Superior temporal gyrus (tissue), 1 donor: ENCODE measurements at regions not wholly inside any gene's neighbourhood (a gene's known extent, or its start where the extent isn't known, plus 50 kb on each side); places are given as distances from the start of the nearest gene placed in this dataset.

ENCODE experiments used
- DNase-seq: peaks from one replicate; pipeline ENCODE4 v3.0.0-alpha.2; 2016; ENCODE audit errors: extremely low spot score

DNA sequence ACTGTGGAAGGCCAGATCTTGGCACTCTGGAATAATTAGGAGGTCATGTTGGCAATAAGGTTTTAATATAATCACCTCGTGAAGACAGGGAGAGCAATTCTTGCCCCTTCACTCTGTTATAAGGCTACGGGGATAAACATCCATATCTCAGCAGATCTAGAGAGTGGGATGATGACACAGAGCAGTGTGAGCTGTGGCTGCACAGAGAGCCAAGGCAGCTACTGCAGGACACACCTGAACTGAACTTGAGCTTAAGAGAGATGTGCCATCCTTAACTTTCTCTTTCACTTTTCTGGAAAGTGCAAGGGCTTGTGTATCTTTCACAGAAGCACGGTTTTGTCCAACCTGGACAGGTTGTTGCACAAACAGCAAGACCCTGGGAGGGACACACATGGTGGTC, 174.7 kb downstream of the GATA3 start:
- no peak for DNase-seq

DNA sequence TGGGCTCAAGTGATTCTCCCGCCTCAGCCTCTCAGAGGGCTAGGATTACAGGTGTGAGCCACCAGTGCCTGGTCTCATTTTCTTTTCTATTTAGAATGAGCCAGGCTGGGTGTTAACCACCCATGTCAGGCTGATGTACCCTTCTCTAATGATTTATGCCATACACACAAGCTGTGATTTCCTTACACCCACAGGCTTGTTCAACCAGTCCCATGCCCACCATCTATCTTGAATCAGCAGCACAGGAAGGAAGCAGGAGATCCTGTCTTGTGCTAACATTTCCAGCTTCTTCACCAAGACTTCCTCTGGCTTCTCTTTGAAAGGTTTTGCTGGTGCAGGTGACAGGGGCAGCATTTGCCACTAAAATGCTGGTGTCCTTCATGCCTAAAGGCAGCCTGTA, 176.4 kb downstream of the GATA3 start:
- DNase-seq: no peak

DNA sequence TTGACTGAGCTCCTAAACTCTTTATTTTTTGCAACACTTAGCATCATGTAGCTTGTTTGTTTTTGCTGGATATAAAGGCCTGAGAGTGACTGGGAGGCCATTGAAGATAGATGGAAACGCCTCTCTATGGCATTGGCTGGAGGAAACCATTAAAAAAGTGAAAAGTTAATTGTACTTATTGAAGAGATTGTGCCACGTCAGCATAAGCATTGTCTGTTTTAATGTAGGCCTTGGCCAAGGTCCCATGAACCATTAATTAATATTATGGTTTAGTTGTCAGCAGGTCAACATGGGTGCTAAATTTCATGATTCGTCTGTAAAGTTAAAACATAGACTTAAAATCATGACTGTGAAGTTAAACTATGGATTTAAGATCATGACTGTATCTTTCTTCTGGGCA, 178.6 kb downstream of the GATA3 start:
- DNase-seq: no peak

DNA sequence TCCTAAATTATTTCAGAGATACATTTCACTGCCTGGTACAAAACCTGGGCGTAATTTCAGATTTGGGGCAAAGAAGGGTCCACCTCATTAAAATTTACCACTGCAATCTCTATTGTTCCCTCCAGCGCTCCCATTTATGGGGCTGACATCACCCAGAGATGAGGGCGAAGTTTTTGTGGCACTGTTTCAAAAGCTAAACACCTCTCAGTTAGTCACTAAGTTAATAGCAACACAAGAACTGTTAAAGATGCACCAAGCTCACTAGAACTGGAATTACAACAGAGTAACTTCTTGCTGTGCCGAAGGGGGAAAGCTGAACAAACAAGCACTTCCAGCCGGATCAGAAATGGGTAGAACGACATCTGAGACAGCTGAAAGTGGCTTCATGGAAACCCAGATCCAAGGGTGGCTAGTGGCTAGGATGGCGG, 179.4 kb downstream of the GATA3 start:
- no peak for DNase-seq

DNA sequence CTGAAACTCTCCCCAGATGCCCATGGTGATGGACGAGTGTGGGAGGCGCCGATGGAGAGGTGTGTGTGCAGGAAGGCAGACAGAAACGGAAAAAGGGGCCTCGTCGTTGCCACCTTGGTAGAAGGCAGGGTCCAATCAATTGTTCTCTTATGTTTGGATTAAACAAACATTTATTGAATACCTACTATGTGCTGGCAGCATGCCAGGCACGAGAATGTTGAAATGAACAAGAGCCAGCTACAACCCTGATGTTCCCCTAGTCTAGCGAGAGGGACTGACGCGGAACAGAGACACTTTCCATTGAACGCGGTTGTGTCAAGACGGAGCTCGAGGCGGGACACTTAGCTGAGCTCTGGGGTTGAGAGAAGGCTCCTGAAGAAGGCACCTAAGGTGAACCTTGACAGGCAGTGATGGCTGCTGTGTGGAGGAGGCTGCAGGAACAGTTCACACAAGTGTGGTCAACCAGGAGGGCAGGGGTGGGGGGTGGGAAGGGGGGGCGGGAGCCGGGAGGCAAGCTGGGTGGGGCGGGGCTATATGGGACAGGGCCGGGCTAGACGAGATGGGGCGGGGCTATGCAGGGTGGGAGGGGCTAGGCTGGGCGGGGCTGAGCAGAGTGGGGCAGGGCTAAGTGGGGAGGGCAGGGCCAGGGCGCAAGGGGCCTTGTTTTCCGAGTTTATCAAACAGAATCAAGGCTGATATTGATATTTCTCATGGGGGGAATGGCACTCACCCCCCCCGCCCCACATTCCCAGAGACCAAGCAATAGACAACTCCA, 181.0 kb downstream of the GATA3 start:
- DNase-seq: no peak

DNA sequence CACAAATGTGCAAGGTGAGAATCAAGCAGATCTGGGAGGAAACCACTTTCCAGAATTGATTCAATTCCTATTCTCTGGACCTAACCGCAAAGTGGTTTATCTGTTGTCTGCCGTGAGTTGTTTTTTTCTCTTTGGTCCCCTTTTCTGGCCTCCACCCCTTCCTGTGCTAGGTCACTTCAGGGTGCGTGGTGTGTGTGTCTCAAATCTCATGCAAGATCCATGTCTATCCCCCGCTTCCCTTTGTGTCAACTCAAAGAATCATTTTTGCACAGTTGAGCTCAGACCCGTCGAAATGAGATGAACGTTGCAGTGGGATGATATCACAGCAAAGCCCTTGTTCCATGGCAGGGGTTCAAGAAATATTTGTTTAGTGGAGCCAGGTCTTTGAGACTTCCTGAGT, 184.5 kb downstream of the GATA3 start:
- DNase-seq: no peak

DNA sequence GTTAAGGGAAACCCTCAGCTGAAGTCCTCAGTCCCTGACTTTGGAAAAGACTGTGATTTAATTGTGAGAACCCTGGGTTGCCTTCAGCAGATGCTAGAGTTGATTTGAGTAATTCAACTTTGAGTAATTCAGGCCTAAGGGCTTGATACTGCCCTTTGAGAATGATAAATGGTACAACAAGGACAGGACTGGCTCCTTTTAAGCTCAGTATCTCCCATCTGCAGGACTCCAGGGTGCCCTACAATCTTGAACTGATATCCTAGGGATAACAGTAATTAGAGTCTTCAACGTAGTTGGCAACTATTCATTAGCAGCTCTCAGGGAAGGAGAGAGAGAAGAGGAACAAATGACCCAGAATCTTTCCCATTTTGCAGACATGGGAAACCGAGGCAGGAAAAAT, 186.4 kb downstream of the GATA3 start:
- DNase-seq: no peak

DNA sequence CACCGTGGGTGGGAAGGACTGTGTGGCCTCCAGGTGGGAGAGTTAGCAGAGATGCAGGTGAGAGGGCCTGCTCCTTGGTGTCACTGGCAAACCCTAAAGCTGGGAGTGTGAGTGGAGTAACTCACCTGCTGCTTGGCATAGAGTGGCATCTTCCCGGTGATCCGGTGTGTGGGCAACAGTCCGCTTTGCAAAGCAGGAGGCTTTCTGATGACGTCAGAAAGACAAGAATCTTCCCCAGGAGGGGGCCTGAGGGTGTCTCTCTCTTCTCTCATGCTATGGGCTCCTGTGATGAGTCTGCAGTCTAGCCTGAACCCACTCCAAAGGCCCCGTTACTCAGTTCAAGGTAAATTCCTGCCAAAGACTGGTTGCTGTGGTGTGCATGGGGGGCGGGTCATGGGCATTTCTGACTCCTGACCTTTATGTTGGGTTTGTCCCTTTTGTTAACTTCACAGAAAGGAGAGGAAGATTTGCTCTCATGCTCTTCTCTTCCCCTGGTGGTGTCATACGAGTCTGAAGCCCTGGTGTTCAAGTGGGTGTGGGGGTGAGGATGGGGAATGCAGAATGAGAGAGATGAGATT, 187.9 kb downstream of the GATA3 start:
- no peak for DNase-seq

DNA sequence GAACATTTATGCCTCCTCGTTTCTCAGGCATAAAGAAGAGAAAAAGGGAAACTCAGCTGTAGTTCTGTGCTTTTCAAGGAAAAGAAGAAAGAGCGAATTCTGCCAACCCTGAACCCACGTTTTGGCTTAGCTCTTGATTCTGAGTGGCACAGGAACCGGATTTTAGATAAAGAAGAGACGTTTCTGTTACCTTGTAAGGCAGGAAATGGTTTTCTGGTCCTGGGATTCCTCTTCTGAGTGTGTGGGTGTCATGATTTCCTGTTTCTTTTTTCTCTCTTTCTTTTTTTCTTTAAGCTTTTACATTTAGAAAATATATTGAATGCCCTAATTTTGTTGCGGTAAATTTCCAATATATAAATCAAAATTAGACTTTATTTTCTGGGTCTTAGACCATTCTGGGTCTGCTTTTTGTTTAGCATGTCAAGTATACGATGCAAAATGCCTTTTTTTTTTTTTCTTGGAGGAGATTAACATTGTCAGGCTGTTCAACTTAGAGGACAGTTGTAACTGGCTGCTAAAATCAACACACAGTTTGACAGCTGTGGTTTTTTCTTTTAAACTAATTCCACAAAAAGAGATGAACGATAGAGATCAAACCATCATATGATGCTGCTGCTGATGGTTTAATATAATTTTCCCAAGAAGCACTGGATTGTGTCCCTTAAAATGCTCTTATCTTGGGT, 190.8 kb downstream of the GATA3 start:
- no peak for DNase-seq

DNA sequence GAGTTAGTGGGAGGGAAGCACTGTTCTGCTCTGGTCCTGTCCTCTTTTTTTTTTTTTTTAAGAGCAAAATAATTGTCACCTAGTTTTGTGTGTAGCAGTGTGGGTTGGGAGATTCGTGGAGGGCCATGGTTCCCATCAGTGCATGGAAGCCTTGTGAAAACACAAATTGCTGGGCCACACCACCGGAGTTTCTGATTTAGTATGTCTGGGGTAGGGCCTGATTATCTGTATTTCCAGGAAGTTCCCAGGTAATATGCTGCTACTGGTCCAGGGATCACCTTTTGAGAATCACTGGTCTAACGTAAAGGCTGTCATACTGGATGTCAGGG, 191.3 kb downstream of the GATA3 start:
- DNase-seq: no peak

DNA sequence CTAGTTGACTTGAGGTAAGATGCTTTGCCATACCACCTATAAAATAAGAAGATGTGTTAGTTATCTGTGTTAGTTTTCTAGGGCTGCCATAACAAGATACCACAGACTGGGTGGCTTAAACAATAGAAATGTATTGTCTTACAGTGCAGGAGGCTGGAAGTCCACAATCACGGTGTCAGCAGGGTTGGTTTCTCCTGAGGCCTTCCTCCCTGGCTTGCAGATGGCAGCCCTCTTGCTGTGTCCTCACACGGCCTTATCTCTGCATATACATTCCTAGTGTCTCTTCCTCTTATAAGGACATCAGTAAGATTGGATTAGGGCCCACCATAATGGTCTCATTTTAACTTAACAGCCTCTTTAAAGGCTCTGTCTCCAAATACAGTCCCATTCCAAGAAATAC, 192.1 kb downstream of the GATA3 start:
- no peak for DNase-seq

DNA sequence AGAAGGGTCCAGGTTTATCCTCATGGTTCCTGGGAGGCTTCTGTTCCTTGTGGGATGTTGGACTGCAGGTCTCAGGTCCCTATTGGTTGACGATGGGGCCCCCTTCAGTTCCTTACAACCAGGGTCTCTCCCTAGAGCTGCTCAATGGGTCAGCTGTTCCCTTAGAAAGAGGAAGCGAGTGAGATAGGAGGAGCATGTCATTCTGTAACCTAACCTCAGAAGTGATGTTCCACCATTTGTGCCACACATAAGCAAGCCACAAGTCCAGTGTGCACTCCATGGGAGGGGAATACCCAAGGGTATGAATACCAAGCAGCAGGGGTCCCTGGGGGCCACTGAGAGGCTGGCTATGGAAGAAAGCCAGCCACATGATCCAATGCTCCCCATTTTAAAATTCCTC, 192.7 kb downstream of the GATA3 start:
- no peak for DNase-seq

DNA sequence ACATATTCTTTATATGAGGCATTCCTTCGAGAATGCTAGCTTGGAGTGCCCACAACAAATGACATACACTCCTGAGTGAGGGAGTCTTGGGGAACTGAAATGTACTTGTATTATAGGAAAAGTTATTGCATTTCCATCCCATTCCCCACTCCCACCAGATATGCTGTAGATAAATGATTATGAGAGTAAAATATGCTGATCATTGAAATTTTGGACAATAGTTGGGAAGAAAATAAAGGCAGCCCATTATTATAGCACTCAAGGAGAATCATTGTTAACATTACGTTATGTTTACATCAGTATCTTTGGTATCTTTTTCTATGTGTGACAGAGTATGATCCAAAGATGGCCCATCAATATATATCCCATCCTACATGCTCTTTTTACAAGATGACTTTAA, 194.4 kb downstream of the GATA3 start:
- no peak for DNase-seq

DNA sequence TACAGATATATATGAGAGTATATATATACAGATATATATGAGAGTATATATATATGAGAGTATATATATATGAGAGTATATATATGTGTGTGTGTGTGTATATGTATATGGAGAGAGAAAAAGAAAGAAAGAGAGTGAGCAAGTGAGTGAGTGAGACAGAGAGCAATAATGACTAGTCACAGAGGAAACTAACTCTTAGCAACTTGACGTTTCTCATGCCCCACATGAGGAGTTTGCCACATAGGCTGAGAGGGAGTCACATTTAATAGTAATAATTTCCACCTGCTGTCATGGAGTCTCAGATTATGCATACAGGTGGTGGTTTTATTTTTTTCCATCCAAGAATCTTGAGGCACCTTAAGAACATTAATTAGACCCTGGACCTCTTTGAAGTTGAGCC, 199.9 kb downstream of the GATA3 start:
- no peak for DNase-seq

DNA sequence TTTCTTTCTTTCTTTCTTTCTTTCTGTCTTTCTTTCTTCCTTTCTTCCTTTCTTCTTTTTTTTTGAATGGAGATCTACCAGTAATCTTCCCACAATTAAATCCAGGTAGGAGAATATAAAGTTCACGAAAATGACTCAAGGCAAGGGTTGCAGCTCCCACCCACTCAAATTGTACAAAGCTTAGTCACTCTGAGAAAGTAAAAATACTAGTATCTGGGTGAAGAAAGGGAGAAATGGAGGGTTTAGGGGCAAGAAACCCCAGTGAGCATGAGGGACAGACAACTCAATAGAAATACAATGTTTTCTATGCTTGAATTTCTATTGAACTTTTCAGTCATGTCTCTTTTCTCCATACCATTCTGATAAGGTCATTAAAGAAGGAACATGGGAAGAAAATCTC, 200.8 kb downstream of the GATA3 start:
- no peak for DNase-seq

DNA sequence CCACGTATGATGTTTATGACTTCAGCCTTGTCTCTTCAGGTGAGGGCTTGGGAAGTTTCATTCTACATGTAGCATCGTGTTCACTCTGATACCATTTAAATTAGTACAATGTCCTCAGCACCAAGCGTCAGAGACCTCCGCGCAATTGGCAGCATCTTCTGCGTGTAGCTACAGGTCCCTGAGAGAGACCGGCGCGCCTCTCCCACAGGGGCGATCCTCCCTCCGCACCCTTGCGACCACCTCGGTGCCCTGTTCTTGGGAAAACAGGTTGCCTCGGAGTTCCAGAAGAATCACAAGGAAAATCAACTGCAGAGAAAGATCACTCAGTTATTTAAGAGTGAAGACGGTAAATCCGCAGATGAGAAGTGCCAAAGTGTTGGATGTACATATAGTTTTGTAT, 206.2 kb downstream of the GATA3 start:
- DNase-seq: no peak

DNA sequence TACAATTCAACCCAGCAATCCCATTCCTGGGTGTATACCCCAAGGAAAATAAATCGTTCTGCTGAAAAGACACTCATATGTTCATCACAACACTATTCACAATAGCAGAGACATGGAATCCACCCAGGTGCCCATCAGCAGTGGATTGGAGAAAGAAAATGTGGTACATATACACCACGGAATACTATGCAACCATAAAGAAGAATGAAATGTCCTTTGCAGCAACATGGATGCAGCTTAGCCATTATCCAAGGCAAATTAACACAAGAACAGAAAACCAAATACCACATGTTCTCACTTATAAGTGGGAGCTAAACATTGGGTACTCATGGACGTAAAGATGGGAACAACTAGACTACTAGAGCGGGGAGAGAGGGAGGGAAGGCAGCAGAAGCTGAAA, 207.8 kb downstream of the GATA3 start:
- DNase-seq: no peak

DNA sequence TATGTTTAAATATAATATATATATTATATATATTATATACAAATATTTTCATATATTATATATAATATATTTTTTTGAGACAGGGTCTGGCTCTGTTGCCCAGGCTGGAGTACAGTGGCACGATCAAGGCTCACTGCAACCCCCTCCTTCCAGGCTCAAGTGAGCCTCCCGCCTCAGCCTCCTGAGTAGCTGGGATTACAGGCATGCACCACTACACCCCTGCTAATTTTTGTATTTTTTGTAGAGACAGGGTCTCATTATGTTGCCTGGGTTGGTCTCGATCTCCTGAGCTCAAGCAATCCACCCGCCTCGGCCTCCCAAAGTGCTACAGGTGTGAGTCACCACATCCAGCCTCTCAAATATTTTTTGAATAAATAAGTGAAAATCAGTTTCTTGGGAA, 215.5 kb downstream of the GATA3 start:
- DNase-seq: no peak

DNA sequence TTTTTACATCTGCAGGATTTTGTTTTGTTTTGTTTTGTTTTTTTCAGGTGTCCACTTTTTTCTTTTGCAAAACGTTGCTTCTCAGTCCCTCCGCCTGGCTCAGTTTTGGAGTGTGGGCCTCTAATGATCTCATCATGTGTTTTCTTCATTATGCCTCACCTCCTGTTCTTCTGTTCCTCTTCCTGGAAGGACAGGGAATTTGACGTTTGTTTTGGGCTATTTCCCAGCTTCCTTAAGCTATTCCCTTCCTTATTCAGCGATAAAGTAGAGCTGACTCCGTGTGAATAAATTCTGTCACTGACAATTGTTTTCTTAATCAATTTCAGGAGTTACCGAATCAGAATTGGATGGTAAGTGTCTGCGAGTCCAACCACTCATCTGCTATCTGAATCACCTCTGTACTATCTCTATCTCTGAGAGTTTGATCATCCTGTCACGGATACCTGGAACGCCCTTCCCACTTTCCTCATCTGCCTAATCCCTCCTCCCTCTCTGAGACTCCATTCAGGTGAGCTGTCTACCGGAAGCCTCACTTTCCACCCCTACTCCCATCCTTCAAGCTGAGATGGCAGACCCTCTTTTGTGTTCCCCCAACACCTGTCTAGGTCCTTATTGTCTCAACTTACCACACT, 218.4 kb downstream of the GATA3 start:
- DNase-seq: no peak

DNA sequence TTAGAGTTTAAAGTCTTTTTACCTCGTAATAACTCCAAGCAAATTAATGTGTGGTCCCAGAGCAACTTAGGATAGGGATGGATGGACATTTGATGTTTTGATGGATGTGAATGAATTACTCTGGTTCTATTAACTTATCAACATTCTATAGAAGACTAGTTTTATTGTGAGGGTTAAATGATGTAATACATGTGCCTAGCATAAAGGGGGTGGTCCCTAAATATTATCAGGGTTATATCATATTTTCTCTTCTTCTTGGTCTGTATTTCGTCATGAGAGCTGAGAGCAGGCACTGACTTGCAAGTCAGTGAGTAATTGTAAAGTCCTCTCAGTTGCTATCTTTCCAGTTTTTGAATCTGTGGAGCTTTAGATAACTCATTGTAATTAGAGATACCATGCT, 219.3 kb downstream of the GATA3 start:
- DNase-seq: no peak

DNA sequence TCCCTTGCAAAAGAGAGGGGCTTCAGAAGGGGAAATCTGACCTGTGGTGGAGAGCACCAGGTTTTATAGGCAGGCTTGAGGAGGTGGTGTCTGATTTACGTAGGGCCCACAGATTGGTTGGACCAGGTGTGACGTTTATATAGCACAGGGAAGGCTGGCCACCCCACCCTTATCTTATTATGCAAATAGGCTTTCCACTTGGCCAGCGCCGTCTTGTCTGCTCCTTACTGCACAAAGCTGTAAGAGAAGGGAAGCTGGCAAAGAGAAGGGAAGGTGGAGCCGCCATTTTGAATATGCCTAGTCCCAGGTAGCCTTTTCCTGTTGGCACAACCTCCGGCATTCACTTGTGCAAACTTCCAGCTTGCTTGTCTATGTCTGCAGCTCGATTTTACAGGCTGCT, 221.4 kb downstream of the GATA3 start:
- DNase-seq: no peak

DNA sequence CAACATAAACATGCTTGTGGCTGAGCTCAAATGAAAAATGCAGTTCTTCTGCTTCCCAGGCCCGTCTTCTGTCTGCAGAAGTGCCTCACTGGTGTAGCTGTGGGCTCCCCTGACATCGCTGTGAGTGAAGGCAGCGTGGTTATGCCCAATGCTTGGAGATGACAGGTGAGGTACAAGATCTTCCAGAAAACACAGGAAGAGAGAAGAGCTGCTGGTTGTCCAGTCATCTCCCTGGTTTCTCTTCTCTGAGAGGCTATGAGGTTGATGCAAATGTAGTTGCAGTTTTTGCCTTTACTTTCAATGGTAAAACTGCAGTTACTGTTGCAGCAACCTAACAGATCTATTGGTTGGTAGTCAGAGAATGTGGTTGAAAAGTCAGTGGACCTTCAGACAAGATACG, 223.6 kb downstream of the GATA3 start:
- DNase-seq: no peak

DNA sequence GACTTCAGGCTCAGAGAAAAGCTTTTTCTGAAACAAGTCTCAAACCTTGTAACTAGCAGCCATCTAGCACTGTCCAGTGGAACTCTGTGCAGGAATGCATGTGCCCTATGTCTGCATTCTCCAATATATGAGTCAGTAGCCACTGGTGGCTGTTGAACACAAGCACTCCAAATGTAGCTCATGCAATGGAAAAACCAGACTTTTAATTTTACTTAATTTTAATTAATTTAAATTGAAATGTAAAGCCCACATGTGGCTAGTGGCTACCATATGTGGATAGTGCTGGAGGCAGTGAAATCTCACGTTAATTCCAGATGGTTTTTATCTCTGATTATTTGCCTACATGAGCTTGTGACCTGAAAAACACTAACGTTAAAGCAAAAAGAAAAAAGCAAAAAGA, 225.1 kb downstream of the GATA3 start:
- no peak for DNase-seq
